ENCODE measurements at regions not wholly inside any gene's neighbourhood (a gene's known extent, or its start where the extent isn't known, plus 50 kb on each side); places are given as distances from the start of the nearest gene placed in this dataset.

DNA sequence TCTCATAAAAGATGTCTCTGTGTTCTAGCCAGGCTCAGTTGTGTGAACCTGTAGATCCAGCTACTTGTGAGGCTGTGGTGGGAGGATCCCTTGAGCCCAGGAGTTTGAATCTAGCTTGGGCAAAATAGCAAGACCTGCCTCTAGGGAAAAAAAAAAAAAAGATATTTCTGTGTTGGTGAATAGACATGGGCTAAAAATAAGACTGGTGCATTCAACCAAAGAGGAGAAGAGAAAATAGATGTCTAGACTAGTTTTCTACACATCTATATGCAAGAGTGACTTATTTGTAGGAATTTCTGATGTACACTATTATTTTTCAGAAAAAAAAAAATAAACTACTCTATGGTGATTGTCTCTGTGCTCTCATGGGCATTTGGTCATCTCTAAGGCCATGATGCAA is 555.1 kb downstream of the BCL11A start:
- intact Hi-C loops (cut with micrococcal nuclease), result no loop called here

DNA sequence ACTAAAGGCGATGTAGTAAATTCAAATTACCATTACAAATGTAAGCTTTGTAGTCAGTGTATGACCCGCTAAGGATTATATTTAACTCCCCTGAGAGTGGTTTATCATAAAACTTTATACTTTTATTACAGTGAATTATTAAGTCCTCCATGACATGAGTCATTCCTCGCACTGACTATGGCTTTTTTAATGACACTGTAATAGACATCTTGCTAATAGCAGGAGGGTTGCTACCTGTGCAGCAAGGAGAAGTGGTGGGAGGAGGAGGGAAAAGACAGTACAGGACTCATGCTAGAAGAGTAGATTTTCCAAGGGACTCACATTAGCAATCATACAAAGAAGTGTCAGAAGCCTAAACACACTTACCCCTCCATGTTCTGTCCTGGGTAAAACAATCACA is 556.1 kb downstream of the BCL11A start:
- intact Hi-C loops (cut with micrococcal nuclease), result no loop called here

DNA sequence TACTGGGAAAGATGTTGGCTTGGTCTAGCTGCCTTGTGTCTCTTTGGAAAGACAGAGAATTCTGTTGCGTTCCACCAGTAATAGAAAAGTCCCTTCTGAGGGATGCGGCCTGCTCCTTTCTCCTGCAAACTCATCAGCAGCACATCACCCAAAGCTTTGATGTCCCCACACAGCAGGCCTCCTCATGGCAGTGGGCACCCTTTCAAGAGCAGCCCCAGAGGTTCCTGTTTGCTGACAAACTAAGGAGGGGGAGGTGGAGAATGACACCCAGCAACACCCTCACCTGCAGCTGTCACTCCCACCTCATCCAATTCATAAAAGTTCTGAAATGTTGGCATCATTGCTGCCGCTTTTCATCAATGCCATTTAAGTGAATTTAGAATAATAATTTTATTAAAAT is 556.6 kb downstream of the BCL11A start:
- intact Hi-C loops (cut with micrococcal nuclease), result no loop called here

DNA sequence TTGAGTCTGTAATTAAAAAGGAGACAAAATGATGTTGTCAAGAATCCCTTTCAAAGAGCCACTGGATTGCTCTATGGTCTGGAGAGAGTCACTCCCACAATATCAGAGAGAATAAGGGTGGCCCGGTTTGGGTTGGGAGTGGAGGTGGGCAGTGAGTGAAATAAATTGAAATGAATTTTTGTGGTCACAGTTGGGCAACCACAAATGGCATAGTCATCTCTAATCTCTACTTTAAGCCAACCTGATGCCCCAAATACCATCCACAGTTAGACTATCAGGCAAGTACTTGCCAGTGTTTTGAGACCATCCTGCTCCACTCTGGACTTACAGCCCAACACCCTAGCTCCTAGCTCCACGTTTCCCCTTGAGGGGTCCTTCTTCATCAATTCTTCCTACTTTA is 559.7 kb downstream of the BCL11A start:
- intact Hi-C loops (cut with micrococcal nuclease), result no loop called here

- intact Hi-C loops (cut with micrococcal nuclease), result no loop called here
Observed at GRCh38 chr2:59988341-59988740, 565.1 kb downstream of the BCL11A start.

DNA sequence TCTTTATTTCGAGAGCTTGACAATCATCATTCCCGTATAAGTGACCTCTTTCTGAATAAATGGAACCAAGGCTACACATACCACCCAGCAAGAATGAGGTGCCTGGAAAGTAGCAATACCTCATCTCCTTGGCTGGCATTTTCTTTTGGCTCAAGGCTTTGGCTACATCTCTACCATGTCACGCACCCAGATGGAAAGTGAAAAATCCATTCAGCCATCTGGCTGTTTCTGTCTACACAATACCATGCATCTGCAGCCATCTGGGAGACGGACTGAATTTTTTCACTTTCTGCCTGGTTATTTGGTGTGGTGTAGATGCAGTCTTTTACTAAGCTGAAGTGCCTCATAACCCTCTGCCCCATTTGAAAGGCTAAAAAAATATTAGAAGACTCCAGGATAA is 566.9 kb downstream of the BCL11A start:
- intact Hi-C loops (cut with micrococcal nuclease), result no loop called here

DNA sequence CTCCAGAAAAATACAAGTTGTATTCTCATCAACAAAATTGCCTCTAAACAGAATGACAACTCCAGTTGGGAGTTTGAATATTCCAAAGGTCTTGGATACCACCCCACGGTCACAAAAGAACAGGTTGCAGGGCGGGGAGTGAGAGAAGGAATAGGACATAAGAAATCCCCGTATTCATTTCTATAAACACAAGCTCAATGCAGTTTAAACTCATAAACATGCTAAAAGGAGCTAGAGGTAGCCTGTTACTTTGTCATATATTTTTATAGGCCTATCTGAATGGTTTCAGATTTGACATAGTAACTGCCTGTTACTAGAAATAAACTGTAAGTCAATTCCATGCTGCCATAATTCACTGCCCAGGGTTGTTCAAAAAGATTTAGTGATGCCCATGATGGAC is 567.5 kb downstream of the BCL11A start:
- intact Hi-C loops (cut with micrococcal nuclease), result no loop called here

DNA sequence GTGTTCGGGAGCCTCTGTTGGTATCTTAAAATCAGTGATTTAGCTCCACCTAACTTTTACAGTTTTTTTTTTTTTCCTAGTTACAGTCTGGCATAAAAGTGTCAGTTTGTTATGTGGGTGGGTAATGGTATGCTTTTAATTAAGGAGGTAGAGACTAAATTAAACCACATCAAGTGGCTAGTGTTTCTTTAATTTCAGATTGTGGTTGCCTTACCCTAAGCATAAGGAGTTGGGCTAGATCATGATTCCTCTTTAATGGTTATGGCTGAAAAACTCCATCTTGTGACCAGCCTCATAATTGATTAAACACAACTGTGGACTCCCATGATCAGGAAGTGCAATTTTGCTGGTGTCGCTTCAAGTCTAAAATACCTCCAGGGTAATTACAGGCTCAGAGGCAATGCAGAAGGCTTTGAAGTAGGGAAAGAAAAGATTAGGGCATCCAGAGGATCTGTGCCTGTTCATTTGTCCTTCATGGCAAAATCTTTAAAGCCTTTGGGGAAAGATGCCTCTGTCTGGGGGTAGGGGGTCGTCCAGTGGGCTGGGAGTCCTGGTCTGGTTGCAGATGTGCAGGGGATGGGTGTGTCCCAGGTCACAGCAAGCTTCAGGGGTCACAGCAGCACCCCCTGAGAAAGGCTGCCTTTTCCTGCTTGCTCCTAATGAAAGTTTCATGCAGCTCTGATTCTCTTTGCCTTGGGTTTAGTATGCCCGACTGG is 579.2 kb downstream of the BCL11A start:
- intact Hi-C loops (cut with micrococcal nuclease), result no loop called here

GRCh38 chr2:59969161-59969560 is 584.3 kb downstream of the BCL11A start:
- intact Hi-C loops (cut with micrococcal nuclease), result no loop called here

DNA sequence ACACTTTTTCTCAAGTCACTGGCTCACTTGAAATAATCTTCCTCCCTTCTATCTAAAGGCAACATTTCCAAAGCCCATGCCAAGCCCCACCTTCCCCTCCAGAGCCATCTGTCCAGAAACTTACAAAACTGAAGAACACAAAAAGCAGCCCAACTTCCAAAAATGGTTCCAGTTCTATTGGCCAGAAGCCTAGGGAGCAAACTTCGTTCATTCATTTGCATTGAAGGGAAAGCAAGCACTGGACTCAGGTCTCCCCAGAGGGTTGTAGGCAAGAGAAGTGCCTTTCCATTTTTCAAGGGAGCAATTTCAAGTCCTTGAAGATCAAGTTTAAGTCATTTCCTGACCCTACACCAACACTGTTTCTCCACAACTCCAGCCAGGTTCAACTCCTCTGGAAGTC is 585.0 kb downstream of the BCL11A start:
- intact Hi-C loops (cut with micrococcal nuclease), result no loop called here

GRCh38 chr2:59967691-59968090 is 585.8 kb downstream of the BCL11A start:
- intact Hi-C loops (cut with micrococcal nuclease), result no loop called here

DNA sequence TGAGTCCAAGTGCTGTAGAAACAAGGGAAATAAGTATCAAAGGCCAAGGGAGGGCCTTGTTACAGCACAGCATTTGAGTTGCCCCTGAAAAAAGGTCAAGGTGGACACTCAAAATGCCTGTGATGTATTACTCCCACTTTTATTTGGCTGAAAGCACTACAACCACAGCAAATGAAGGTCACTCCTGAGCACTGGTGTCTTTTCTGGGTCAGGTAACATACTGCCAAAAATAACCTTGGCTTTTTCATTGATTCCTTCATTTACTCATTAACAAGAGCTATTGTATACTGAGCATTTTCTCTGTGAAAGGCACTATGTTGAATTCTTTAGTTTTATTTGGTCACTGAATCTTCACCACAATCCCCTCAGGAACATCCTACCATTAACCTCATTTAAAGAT is 590.3 kb downstream of the BCL11A start:
- intact Hi-C loops (cut with micrococcal nuclease), result no loop called here

DNA sequence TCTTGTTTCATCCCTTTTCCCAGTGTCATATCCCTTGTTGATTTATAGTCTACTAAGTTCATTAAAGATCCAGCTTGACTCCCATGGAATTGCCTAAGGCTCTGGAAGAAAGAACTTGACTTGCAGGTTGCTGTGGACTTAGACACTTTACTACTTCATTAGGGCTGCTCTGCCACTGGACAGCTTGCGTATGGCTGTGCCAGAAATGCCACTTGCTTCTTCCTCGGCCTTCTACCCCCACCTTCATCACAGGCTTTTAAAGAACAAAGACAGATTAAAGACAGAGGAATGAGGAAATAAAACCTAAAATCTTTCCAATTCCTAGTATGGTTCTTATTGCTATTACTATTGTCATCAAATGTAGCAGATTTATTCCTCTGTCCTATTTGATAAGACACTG is 591.7 kb downstream of the BCL11A start:
- intact Hi-C loops (cut with micrococcal nuclease), result no loop called here

GRCh38 chr2:59959944-59960343 is 593.5 kb downstream of the BCL11A start:
- intact Hi-C loops (cut with micrococcal nuclease), result no loop called here

GRCh38 chr2:59957504-59957903 is 596.0 kb downstream of the BCL11A start:
- intact Hi-C loops (cut with micrococcal nuclease), result no loop called here

GRCh38 chr2:59956981-59957380 is 596.5 kb downstream of the BCL11A start:
- intact Hi-C loops (cut with micrococcal nuclease), result no loop called here

GRCh38 chr2:59947917-59948541 is 605.4 kb downstream of the BCL11A start:
- intact Hi-C loops (cut with micrococcal nuclease), result no loop called here

- intact Hi-C loops (cut with micrococcal nuclease), result no loop called here
Observed at GRCh38 chr2:59947209-59947608, 606.2 kb downstream of the BCL11A start.

GRCh38 chr2:59939236-59939635 is 614.2 kb downstream of the BCL11A start:
- intact Hi-C loops (cut with micrococcal nuclease), result no loop called here

- intact Hi-C loops (cut with micrococcal nuclease), result no loop called here
Observed at GRCh38 chr2:59938181-59938580, 615.3 kb downstream of the BCL11A start.

GRCh38 chr2:59936048-59936447 is 617.4 kb downstream of the BCL11A start:
- intact Hi-C loops (cut with micrococcal nuclease), result no loop called here

GRCh38 chr2:59935005-59935404 is 618.4 kb downstream of the BCL11A start:
- intact Hi-C loops (cut with micrococcal nuclease), result no loop called here

- intact Hi-C loops (cut with micrococcal nuclease), result no loop called here
Observed at GRCh38 chr2:59933948-59934347, 619.5 kb downstream of the BCL11A start.
